Activated T-cell treated with anti-CD3 and anti-CD28 coated beads for 1 hour (primary cell): ENCODE measurements at regions not wholly inside any gene's neighbourhood (a gene's known extent, or its start where the extent isn't known, plus 50 kb on each side); places are given as distances from the start of the nearest gene placed in this dataset.

Source experiments
- DNase-seq: peaks from one replicate; pipeline ENCODE4 v3.0.0-alpha.2; 2020; ENCODE audit warnings: low read depth

- DNase-seq: no peak
Observed at GRCh38 chr6:90403489-90404381, 107.1 kb upstream of the BACH2 start.

- no peak for DNase-seq
Observed at GRCh38 chr6:90402831-90403192, 106.2 kb upstream of the BACH2 start.

GRCh38 chr6:90401933-90402830, 105.5 kb upstream of the BACH2 start:
- no peak for DNase-seq

DNA sequence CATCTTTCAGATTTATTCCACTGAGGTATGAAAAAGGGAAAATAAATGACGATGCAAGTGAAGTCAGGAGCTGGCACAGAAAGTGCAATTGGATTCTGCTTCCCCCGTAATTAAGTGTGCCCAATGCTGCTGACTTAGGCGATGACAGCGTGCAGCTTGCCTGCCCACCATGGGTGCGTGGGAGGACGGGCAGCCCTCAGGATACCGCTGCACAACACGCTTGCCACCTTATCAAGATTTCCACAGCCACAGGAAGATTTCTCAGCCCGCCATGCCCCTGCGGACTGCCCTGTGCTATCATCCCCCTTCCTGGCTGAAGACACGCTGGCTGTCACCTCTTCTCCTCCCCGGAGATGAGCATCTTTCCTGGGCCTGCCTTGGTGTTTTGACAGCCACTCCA, 103.3 kb upstream of the BACH2 start:
- DNase-seq: no peak

- peak; percentile 67 for DNase-seq
Observed at GRCh38 chr6:90397929-90398674, 101.5 kb upstream of the BACH2 start.

DNA sequence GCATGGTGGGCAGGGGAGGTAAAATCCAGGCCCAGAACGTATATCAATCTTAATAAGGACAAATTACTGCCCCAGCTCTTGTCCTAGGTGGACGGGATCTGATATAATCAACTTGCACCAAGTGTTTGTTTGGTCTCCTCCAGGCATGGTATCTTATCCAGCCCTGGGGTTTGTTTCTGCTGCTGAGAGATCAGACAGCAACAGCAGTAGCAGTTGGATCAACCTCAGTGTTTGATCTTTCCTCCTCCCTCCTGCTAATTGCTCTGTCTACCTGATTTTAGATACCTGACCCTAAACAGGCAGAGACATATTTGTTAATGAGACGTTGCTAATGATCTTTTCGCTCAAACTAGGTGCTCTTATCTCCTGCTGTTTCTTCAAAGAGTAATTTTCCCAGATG, 100.4 kb upstream of the BACH2 start:
- no peak for DNase-seq

- peak; percentile 51 for DNase-seq
Observed at GRCh38 chr6:90393232-90393884, 96.7 kb upstream of the BACH2 start.

- no peak for DNase-seq
Observed at GRCh38 chr6:90390379-90390778, 93.7 kb upstream of the BACH2 start.

DNA sequence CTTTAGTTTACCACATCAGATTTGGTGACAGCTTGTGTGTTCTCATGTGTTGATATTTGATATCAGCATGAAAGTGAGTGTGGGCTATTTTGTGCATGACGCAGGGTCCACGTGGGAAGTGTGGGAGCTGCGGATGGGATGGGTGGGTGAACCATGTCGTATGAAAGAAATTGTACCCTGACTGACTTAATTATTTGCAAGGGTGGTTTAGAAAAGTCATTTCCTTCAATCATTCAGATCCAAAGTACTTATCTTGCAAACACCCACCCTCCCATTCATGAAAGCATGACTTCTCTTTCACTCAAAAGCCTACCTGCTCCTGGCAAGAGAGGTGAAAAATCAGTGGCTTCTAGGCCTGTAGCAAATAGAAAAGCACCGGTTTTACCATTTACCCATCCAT, 91.8 kb upstream of the BACH2 start:
- no peak for DNase-seq

DNA sequence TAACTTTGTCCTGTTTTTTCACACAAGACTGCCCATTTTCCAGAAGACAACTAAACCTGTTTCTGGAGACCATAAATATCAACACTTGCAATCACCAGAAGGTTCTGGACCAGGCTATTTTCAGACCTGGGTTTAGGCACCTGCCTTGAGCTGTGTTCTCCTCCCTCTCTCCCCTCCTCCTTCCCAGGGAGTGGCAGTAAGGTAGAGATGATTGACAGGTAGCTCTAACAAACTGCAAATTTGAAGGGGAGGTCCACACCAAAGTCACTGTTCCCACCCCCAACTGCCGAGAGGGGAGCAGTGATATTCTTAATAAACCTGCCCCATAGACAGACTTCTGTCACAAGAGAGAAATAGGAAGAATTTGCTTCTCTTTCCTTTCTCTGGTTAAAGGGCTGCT, 91.2 kb upstream of the BACH2 start:
- DNase-seq: no peak

DNA sequence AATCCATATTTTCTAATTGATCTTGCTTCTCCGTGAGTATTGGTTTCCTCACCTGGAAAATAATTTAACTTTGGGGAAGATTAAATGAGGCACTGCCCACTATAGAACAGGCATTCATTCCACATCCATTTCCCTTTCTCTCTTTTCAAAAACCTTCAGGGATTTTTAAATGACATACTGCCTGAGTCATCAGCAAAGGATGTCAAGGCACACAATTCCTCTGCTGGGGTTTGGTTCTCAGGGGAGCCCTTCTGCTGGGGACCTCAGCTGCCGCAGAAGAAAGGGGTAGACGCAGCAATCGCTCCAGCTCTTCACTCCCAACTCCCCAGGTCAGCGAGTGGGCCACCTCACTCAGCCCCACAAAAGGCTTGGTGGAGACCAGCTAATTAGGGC, 90.7 kb upstream of the BACH2 start:
- DNase-seq: no peak

DNA sequence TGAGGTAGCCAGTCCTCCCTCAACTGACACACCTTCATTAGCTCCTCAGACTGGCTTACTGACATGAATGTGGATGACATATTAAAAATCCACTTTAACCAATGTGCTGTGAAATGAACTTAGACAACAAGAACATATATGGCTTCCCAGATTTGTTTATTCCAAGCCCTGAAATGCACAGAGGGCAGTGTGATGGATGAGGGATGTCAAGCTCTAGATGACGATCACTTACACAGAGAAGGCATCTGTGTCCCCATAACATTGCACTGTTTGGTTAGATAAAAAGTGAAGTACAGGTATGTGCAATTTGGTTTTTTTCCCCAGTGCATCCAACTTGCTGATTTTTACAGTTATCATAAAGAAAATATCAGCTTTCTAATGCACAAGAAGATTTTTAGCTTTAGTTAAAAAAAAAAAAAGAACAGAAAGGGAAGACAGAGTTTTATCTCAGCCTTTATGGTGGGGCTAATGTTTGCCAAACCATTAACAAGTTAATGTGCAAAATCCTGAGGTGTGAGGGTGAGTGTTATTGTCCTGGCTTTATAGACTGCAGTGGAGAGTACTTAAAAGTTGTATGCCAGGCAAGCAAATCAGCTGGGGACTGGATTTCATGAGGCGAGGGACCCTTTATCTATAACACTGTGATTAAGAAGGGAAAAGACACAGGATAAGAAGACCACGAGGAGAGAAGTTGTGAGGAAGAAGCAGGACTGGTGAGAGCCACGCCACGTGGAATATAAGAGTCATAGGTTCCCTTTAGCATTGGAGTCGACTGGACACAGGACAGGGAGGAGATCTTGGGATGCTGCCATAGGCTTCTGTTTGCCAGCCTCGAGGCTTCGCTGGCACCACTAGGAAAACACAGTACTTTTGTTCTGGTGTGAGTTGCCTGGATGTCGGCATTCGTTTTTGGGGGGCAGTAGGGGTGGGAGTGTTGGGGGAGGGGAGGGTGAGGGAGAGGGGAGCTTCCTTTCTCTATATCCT, 90.0 kb upstream of the BACH2 start:
- no peak for DNase-seq

DNA sequence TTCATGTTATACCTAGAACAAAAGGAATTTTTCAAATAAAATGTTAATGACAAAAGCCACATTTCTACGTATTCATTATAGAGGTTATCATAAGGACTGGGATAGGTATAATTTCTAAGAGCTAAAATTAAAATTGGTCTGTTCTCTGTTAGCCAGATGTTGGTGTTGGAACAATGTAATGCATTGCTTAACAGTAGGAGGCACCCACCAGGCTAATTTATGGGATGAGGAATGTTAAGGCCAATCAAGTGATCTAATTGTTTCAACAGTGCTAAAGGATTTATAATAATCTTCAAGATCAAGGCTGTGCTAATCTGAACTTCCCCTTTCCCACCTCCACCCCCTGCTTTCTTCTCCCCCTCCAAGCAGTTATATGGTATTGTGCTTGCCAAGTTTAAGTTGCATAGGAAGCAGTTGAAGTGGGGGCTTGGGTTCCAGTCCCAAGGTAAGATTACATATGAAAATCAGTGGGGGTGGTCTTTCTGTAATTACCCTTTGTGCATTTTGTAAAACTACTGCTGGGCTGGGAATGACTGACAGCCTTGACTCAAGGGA, 89.2 kb upstream of the BACH2 start:
- DNase-seq: no peak

DNA sequence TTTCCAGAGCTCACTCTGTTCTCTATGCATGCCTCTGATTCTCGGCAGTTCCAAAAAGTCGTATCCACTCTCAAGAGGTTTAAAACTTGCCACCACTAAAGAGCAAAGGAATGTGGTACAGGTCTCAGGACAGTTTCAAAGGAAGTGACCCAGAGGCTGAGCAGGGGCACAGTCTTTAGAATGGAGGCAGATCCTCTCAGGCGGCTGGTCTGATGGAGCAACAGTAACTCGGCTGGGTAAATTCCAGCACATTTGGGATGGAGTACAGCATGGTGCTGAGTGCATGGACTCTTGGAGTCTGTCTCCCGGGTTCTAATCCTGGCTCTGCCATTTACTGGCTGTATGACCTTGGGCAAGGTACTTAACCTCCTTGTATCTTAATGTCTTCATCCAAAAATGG, 88.1 kb upstream of the BACH2 start:
- DNase-seq: no peak

GRCh38 chr6:90383196-90383822, 86.7 kb upstream of the BACH2 start:
- no peak for DNase-seq

GRCh38 chr6:90382760-90383159, 86.1 kb upstream of the BACH2 start:
- no peak for DNase-seq

DNA sequence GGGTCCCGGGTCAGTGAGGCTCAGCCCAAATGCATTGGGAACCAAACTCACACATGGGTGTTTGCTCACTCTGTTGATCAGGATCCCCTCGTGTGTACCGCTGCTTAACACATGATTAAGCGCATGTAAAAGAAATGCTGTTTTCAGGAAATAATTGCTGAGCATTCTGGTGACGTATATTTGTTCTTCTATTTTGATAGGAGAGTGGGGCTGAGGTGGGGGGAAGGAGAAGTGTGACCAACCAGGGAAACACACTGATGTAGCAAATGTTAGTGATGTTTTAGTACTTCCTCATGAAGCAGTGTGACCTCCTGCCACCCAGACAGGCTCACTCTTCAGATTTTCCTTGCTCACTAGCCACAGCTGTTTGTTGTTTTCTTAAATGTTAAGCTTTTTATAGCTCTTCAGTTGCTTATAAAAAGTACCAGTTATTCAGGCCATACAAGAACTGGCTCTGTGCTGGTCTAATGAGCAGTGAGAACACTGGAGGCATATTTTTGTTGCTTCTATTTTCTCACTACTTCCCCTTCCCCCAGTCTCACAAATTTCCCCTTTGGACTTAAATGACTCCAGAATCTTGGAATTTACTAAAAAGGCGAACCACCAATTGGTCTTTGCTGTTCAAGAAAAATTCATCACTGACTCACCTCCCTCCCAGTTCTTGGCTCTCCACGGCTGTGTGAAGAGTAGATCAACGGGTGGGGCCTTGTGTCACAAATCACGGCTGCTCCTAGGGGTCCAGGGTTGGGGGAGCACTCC, 79.2 kb upstream of the BACH2 start:
- no peak for DNase-seq

DNA sequence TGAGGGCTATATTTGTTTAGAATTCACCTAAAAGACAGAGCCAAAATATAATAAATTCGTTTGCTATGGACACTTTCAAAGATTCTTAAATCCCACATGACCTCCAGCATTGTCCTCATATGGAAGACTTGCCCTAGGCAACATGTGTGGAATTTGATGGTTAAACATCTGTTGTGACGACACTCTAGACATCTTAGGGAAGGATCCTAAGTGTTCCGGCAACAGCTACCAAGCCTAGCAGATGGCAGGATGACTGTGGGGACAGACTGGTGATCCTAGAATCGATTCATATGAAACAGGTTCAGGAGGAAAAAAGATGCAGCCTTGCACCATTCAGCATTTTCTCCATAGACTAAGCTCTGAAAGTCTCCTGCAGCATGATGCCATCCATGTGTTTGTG, 77.6 kb upstream of the BACH2 start:
- no peak for DNase-seq

- DNase-seq: no peak
Observed at GRCh38 chr6:90372885-90373284, 76.2 kb upstream of the BACH2 start.
